ENCODE measurements at regions not wholly inside any gene's neighbourhood (a gene's known extent, or its start where the extent isn't known, plus 50 kb on each side); places are given as distances from the start of the nearest gene placed in this dataset.
"Not testable (repeated sequence)": the region's sequence is repeated elsewhere in the genome, so short reads cannot be mapped to it uniquely, and the experiment has no call there.

DNA sequence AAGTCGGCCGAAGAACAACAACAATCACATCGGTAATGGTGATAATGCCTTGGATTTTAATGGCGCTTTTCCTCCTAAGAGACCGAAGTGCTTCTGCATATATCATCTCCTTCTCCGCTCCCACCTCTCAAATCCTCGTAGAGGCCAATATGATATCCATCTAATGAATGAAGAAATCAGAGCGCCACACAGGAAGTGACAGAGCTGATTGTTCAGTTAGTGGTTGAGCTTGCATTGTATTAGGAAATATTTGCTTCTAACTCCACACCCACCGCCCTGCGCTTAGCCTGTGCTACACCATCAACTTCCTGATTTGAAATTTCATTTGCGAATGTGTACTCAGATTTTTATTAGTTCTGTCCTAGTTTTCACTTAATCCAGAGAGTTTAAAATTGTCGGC, 3058.2 kb downstream of the RPIA start:
- TF ChIP-seq EP300 (IDR thresholded peaks at IDR 0.05) = not testable (repeated sequence)
- TF ChIP-seq, protein P1, sequence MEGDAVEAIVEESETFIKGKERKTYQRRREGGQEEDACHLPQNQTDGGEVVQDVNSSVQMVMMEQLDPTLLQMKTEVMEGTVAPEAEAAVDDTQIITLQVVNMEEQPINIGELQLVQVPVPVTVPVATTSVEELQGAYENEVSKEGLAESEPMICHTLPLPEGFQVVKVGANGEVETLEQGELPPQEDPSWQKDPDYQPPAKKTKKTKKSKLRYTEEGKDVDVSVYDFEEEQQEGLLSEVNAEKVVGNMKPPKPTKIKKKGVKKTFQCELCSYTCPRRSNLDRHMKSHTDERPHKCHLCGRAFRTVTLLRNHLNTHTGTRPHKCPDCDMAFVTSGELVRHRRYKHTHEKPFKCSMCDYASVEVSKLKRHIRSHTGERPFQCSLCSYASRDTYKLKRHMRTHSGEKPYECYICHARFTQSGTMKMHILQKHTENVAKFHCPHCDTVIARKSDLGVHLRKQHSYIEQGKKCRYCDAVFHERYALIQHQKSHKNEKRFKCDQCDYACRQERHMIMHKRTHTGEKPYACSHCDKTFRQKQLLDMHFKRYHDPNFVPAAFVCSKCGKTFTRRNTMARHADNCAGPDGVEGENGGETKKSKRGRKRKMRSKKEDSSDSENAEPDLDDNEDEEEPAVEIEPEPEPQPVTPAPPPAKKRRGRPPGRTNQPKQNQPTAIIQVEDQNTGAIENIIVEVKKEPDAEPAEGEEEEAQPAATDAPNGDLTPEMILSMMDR (IDR thresholded peaks at IDR 0.05) = not testable (repeated sequence)
